ENCODE measurements at regions not wholly inside any gene's neighbourhood (a gene's known extent, or its start where the extent isn't known, plus 50 kb on each side); places are given as distances from the start of the nearest gene placed in this dataset.

- H3K9me3 ChIP-seq (ENCODE audit: low read depth, low read length, poor library complexity, severe bottlenecking), result no peaks in the 10 kb centered on the region
- POLR2A ChIA-PET (ENCODE audit: low non-redundant PET), result no interaction called here
- peaks cover 13% of the 10 kb centered on the region for H3K27me3 ChIP-seq (replicated peaks; ENCODE audit: insufficient read depth, low read depth, low read length, poor library complexity)
- TF ChIP-seq CTCF (conservative IDR thresholded peaks at IDR 0.05; ENCODE audit: low read depth, low read length) (no peak), EZH2 (IDR thresholded peaks at IDR 0.05; ENCODE audit: borderline replicate concordance, low read depth, low read length, poor library complexity, severe bottlenecking) (no peak)
- no peaks in the 10 kb centered on the region for H3K4me1 ChIP-seq (ENCODE audit: insufficient read depth, low read length, poor library complexity, severe bottlenecking)
- H3K27ac ChIP-seq (ENCODE audit: low read depth, low read length, poor library complexity, severe bottlenecking), result no peak overlapping the region
- H3K36me3 ChIP-seq (ENCODE audit: insufficient read depth, low read length, poor library complexity, severe bottlenecking), result no peaks in the 10 kb centered on the region
- no peak overlapping the region for H3K4me3 ChIP-seq (ENCODE audit: low read depth, low read length, poor library complexity, severe bottlenecking)
- BruUV-seq (replicated peaks), result no TSS peak
- CTCF ChIA-PET, result no interaction called here
- no peak for DNase-seq (ENCODE audit: low spot score)
- intact Hi-C loops (cut with micrococcal nuclease; ENCODE audit: unreplicated experiment), result no loop called here
Measured at GRCh38 chr1:61011561-61012263, 70.6 kb upstream of the NFIA start.

- POLR2A ChIA-PET (ENCODE audit: low non-redundant PET), result no interaction called here
- TF ChIP-seq CTCF (conservative IDR thresholded peaks at IDR 0.05; ENCODE audit: low read depth, low read length) (no peak), EZH2 (IDR thresholded peaks at IDR 0.05; ENCODE audit: borderline replicate concordance, low read depth, low read length, poor library complexity, severe bottlenecking) (no peak)
- CTCF ChIA-PET, result no interaction called here
- intact Hi-C loops (cut with micrococcal nuclease; ENCODE audit: unreplicated experiment), result no loop called here
- H3K4me1 ChIP-seq (ENCODE audit: insufficient read depth, low read length, poor library complexity, severe bottlenecking), result no peaks in the 10 kb centered on the region
- no peaks in the 10 kb centered on the region for H3K36me3 ChIP-seq (ENCODE audit: insufficient read depth, low read length, poor library complexity, severe bottlenecking)
- no peak for DNase-seq (ENCODE audit: low spot score)
- no peaks in the 10 kb centered on the region for H3K9me3 ChIP-seq (ENCODE audit: low read depth, low read length, poor library complexity, severe bottlenecking)
- H3K4me3 ChIP-seq (ENCODE audit: low read depth, low read length, poor library complexity, severe bottlenecking), result no peak overlapping the region
- H3K27ac ChIP-seq (ENCODE audit: low read depth, low read length, poor library complexity, severe bottlenecking), result no peak overlapping the region
- peaks cover 4% of the 10 kb centered on the region for H3K27me3 ChIP-seq (replicated peaks; ENCODE audit: insufficient read depth, low read depth, low read length, poor library complexity)
- BruUV-seq (replicated peaks), result no TSS peak
Measured at GRCh38 chr1:61007534-61008364, 74.6 kb upstream of the NFIA start.

GRCh38 chr1:61005614-61006580 lies 76.5 kb upstream of the NFIA start:
- H3K36me3 ChIP-seq (ENCODE audit: insufficient read depth, low read length, poor library complexity, severe bottlenecking), result no peaks in the 10 kb centered on the region
- TF ChIP-seq EZH2 (IDR thresholded peaks at IDR 0.05; ENCODE audit: borderline replicate concordance, low read depth, low read length, poor library complexity, severe bottlenecking) (no peak), CTCF (conservative IDR thresholded peaks at IDR 0.05; ENCODE audit: low read depth, low read length) (no peak)
- no TSS peak for BruUV-seq (replicated peaks)
- no peak for DNase-seq (ENCODE audit: low spot score)
- H3K27ac ChIP-seq (ENCODE audit: low read depth, low read length, poor library complexity, severe bottlenecking), result no peak overlapping the region
- H3K27me3 ChIP-seq (replicated peaks; ENCODE audit: insufficient read depth, low read depth, low read length, poor library complexity), result peaks cover 4% of the 10 kb centered on the region
- POLR2A ChIA-PET (ENCODE audit: low non-redundant PET), result no interaction called here
- intact Hi-C loops (cut with micrococcal nuclease; ENCODE audit: unreplicated experiment), result no loop called here
- H3K9me3 ChIP-seq (ENCODE audit: low read depth, low read length, poor library complexity, severe bottlenecking), result no peaks in the 10 kb centered on the region
- CTCF ChIA-PET, result no interaction called here
- no peak overlapping the region for H3K4me3 ChIP-seq (ENCODE audit: low read depth, low read length, poor library complexity, severe bottlenecking)
- no peaks in the 10 kb centered on the region for H3K4me1 ChIP-seq (ENCODE audit: insufficient read depth, low read length, poor library complexity, severe bottlenecking)

Data from A673 (cell line).